Glutamatergic neuron (in vitro differentiated cells): ENCODE measurements at regions not wholly inside any gene's neighbourhood (a gene's known extent, or its start where the extent isn't known, plus 50 kb on each side); places are given as distances from the start of the nearest gene placed in this dataset.
"Not testable (repeated sequence)": the region's sequence is repeated elsewhere in the genome, so short reads cannot be mapped to it uniquely, and the experiment has no call there.

Source experiments
- DNase-seq: peaks from one replicate; pipeline ENCODE4 v3.0.0; 2022
- H3K27ac Mint-ChIP-seq: one replicate; pipeline ENCODE4 v1.8.0; 2020; ENCODE audit warnings: mild to moderate bottlenecking, mixed read lengths, inconsistent platforms; ENCODE audit not compliant: unreplicated experiment
- H3K27me3 Mint-ChIP-seq: one replicate; pipeline ENCODE4 v1.8.0; 2020; ENCODE audit warnings: mild to moderate bottlenecking, moderate library complexity, mixed read lengths, inconsistent platforms; ENCODE audit not compliant: unreplicated experiment
- H3K36me3 Mint-ChIP-seq: one replicate; pipeline ENCODE4 v1.8.0; 2020; ENCODE audit warnings: mild to moderate bottlenecking, mixed read lengths, inconsistent platforms; ENCODE audit not compliant: unreplicated experiment
- H3K4me1 Mint-ChIP-seq: one replicate; pipeline ENCODE4 v1.8.0; 2020; ENCODE audit warnings: mild to moderate bottlenecking, low read depth, mixed read lengths, inconsistent platforms; ENCODE audit not compliant: unreplicated experiment
- H3K4me3 Mint-ChIP-seq: one replicate; pipeline ENCODE4 v1.8.0; 2020; ENCODE audit warnings: mild to moderate bottlenecking, mixed read lengths, inconsistent platforms; ENCODE audit not compliant: unreplicated experiment
- H3K9me3 Mint-ChIP-seq: one replicate; pipeline ENCODE4 v1.8.0; 2020; ENCODE audit warnings: mild to moderate bottlenecking, moderate library complexity, mixed read lengths, inconsistent platforms; ENCODE audit not compliant: unreplicated experiment
- TF ChIP-seq, protein P1 (sequence below): fragments of 200-600 bp; sonication (generic); IDR thresholded peaks from one replicate; pipeline ENCODE4 v1.5.0; 2021; ENCODE audit not compliant: partially characterized antibody, unreplicated experiment

DNA sequence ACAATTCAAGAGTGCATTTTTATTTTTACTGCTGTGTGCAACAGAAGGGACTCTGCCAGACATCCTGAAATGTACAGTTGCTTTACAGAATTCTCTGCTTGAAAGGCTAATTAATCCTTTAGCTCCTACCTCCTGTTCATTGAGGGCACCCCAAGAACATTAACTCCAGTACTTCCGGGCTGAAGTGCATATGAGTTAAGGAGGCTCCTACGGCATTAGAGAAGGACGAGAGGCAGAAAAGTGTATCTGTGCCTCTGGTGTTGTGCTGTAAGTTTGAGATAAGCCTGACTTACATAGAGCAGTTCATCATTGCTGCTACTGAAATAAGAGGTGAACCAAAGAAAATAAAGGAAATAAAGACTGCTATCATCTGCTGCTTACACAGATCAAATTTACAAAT, 609.3 kb upstream of the ADGRB3 start:
- Mint-ChIP-seq H3K36me3 (no peaks in the 10 kb centered on the region), H3K27ac (no peak overlapping the region), H3K4me3 (no peak overlapping the region), H3K4me1 (no peaks in the 10 kb centered on the region), H3K27me3 (no peaks in the 10 kb centered on the region), H3K9me3 (no peaks in the 10 kb centered on the region)
- TF ChIP-seq, protein P1, sequence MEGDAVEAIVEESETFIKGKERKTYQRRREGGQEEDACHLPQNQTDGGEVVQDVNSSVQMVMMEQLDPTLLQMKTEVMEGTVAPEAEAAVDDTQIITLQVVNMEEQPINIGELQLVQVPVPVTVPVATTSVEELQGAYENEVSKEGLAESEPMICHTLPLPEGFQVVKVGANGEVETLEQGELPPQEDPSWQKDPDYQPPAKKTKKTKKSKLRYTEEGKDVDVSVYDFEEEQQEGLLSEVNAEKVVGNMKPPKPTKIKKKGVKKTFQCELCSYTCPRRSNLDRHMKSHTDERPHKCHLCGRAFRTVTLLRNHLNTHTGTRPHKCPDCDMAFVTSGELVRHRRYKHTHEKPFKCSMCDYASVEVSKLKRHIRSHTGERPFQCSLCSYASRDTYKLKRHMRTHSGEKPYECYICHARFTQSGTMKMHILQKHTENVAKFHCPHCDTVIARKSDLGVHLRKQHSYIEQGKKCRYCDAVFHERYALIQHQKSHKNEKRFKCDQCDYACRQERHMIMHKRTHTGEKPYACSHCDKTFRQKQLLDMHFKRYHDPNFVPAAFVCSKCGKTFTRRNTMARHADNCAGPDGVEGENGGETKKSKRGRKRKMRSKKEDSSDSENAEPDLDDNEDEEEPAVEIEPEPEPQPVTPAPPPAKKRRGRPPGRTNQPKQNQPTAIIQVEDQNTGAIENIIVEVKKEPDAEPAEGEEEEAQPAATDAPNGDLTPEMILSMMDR = no peak
- DNase-seq = no peak

DNA sequence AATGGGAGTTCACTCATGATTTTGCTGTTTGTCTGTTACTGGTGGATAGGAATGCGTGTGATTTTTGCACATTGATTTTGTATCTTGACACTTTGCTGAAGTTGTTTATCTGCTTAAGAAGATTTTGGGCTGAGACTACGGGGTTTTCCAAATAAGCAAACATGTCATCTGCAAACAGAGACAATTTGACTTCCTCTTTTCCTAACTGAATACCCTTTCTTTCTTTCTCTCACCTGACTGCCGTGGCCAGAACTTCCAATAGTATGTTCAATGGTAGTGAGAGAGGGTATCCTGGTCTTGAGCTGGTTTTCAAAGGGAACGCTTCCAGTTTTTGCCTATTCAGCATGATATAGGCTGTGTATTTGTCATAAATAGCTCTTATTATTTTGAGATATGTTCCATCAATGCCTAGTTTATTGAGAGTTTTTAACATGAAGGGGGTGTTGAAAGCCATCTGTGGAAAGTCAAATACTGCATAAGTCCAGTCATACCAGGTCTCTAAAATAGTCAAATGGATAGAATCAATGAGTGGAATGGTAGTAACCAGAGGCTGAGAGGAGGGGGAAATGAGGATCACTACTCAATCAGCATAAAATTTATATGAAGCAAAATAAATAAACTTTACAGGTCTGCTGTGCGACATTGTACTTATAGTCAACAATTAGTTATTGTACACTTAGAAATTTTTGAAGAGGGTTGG, 610.4 kb upstream of the ADGRB3 start:
- Mint-ChIP-seq H3K36me3 (no peaks in the 10 kb centered on the region), H3K4me1 (no peaks in the 10 kb centered on the region), H3K9me3 (no peaks in the 10 kb centered on the region), H3K27me3 (no peaks in the 10 kb centered on the region), H3K4me3 (no peak overlapping the region), H3K27ac (no peak overlapping the region)
- TF ChIP-seq, protein P1 = no peak
- no peak for DNase-seq

DNA sequence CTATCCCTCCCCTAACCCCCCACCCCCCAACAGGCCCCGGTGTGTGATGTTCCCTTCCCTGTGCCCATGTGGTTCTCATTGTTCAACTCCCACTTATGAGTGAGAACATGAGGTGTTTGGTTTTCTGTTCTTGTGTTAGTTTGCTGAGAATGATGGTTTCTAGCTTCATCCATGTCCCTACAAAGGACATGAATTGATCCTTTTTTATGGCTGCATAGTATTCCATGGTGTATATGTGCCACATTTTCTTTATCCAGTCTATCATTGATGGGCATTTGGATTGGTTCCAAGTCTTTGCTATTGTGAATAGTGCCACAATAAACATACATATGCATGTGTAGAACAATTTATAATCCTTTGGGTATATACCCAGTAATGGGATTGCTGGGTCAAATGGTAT, 612.1 kb upstream of the ADGRB3 start:
- not testable (repeated sequence) for H3K36me3 Mint-ChIP-seq, H3K27me3 Mint-ChIP-seq, H3K27ac Mint-ChIP-seq, H3K9me3 Mint-ChIP-seq, H3K4me1 Mint-ChIP-seq, H3K4me3 Mint-ChIP-seq, DNase-seq

DNA sequence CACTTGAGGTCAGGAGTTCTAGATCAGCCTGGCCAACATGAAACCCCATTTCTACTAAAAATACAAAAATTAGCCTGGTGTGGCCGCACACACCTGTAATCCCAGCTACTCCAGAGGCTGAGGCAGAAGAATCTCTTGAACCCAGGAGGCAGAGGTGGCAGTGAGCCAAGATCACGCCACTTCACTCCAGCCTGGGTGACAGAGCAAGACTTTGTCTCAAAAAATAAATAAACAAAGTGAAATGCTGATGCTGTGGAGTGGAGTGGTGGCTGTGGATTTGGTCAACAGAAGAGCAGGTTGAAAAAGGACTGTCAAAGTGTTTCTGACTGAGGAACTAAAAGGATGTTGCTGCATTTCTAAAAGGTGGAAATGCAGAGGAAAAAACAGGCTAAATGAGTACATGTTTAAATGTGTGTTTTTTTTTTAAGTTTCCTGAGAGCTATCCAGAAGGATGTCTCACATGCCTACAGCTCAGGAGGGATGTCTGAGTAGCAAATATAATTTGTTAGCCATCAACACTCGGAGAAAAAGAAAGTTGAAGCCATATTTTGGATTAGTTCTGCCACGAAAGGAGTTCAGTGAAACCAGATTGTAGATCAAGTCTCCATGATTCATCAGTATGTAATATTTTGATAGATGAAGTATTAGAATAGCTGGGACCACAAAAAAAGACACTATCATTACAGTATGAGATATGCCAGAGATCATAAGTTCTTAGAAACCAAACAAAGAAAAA, 621.1 kb upstream of the ADGRB3 start:
- no peak overlapping the region for H3K27ac Mint-ChIP-seq
- no peaks in the 10 kb centered on the region for H3K27me3 Mint-ChIP-seq
- H3K4me3 Mint-ChIP-seq = no peak overlapping the region
- H3K9me3 Mint-ChIP-seq = no peaks in the 10 kb centered on the region
- H3K4me1 Mint-ChIP-seq = no peaks in the 10 kb centered on the region
- DNase-seq = no peak
- H3K36me3 Mint-ChIP-seq = no peaks in the 10 kb centered on the region
- TF ChIP-seq, protein P1 = no peak

DNA sequence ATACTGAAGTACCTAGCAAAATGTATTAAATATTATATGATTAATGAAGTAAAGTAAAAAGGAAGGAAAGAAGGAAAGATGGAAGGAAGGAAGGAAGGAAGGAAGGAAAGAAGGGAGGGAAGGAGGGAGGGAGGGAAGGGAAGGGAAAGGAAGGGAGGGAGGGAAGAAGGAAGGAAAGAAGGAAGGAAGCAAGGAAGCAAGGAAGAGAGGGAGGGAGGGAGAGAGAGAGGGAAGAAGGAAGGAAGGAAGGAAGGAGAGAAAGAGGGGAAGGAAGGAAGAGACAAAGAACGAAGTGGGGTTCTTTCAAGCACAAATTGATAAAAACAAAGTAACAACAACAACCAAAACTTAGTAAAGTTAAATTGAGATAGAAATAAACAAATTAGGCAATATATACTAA, 622.3 kb upstream of the ADGRB3 start:
- Mint-ChIP-seq H3K4me1 (no peaks in the 10 kb centered on the region), H3K4me3 (no peak overlapping the region), H3K27me3 (no peaks in the 10 kb centered on the region), H3K9me3 (no peaks in the 10 kb centered on the region), H3K36me3 (no peaks in the 10 kb centered on the region), H3K27ac (no peak overlapping the region)
- TF ChIP-seq, protein P1 = no peak
- DNase-seq = no peak
